ENCODE measurements at regions not wholly inside any gene's neighbourhood (a gene's known extent, or its start where the extent isn't known, plus 50 kb on each side); places are given as distances from the start of the nearest gene placed in this dataset.
"Not testable (repeated sequence)": the region's sequence is repeated elsewhere in the genome, so short reads cannot be mapped to it uniquely, and the experiment has no call there.

DNA sequence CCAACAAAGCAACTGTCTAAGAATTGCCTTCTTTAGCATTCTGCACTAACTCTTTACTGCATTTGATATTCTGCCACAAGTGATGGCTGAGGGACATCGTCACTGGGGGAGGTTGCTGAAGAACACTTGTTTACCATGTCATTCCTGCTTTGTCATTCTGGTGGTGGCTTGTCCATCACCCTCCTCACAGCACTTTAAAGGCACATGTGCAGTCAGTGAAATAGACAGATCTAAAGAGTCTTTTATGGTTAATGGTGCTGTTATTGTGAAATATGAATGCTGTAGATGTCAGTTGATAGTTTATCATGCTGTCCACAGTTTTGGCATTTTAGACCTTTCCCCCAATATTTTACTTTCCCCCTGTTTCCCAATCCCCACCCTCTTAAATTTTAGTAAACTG is 120.9 kb upstream of the TSC22D1 start:
- no peak for DNase-seq

DNA sequence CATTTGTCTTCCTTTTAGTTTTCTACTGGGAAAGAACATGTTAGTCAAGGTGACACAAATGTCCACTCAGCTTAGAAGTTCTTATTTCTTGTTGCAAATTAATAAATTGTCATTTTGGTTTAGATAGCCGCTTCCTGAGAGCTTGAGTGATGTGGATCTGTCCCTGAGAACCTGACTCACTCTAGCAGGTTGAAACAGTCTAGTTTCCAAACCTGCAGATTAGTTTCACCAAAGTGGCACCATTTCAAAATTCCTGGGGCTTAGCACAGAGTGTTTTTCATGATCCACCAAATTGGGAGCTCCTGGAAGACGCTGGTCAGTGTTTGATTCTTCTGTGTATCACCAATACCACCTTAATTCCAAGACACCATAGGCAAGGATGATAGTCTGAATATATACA is 119.4 kb upstream of the TSC22D1 start:
- DNase-seq = no peak

GRCh38 chr13:44694842-44695241 is 118.7 kb upstream of the TSC22D1 start:
- DNase-seq = no peak

- no peak for DNase-seq
Observed at GRCh38 chr13:44694291-44694690, 118.2 kb upstream of the TSC22D1 start.

GRCh38 chr13:44693156-44693764 is 117.1 kb upstream of the TSC22D1 start:
- DNase-seq = no peak

DNA sequence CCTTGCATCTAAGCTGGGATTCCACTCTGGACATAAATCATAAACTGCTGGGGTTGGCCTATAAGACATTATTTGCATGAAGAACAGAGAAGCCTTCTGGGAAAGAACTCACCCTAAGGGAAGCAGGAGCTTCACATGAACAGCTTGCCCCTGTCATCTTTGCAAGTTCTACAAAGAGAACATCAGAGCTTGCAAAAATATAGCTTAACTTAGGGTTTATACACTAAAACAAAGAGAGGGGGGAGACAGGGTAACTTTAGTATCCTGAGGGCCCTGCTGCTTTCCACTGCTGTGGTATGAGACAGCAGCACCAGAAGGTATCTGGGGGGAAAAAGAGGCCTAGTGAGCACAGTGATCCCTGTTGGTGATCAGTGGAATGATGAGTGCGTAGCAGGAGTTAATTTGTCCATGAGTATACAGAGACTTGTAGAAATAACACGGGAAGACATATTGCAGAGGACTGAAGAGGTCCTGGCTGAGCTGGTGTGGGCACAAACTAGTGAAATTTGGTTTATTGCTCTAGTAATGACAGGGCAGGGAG is 116.1 kb upstream of the TSC22D1 start:
- DNase-seq = peak; percentile 27

DNA sequence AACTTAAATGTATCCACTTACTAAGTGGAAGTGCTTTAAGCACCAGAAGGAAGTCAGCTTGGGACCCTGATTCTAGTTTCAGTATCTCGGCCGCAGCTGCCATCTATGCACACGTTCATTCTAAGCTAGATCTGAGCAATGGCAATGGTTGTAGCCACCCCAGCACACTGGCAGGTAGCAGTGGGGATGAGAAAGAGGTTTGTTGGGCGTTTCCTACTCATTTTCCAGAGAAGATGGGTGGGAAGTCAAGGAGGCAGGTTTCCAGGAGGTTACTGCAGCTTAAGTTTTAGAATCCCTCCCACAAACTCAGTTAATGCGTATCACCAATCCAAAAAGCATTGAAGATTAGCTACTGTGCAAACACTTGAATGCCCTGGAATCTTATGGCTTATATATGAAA is 114.2 kb upstream of the TSC22D1 start:
- no peak for DNase-seq

DNA sequence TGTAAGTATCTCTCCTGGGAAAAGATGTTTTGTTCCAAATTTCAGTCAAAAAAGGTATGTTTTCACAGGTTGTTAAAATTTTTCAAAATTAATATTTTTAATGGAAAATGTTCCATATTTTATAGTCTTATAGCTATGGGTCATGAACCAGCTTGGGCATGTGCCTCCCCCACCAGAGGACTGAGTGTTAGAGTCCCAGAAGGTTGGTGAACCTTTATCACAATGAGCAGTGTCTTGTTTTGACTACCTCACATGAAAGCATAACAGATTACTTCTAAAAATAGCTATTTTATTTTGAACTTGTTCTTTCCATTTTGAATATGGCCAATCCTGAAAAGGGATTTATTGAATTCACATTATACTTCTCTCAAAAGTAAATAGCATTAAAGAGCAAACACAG is 112.5 kb upstream of the TSC22D1 start:
- DNase-seq = no peak

GRCh38 chr13:44686531-44686934 is 110.4 kb upstream of the TSC22D1 start:
- no peak for DNase-seq

DNA sequence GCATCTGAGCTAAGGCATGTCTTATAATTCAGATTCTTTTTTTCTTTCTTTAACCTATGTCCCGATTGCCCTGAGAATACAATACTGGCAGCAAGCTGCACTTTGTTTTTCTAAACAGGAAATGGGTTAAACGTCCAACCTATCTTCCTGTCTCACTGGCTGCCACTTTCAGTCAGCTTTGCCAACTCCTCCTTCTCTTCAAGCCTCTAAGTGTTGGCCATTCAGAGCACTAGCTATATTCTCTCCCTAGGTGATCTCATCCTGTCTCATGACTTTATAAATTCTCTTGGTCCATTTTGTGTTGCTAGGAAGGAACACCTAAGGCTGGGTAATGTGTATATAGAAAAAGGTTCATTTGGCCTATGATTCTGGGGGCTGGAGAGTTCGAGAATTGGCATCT is 109.5 kb upstream of the TSC22D1 start:
- DNase-seq = no peak

DNA sequence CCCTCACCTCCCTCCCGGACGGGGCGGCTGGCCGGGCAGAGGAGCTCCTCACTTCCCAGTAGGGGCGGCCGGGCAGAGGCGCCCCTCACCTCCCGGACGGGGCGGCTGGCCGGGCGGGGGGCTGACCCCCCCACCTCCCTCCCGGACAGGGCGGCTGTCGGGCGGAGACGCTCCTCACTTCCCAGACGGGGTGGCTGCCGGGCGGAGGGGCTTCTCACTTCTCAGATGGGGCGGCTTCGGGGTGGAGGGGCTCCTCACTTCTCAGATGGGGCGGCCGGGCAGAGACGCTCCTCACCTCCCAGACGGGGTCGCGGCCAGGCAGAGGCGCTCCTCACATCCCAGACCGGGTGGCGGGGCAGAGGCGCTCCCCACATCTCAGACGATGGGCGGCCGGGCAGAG is 106.3 kb upstream of the TSC22D1 start:
- DNase-seq = not testable (repeated sequence)

DNA sequence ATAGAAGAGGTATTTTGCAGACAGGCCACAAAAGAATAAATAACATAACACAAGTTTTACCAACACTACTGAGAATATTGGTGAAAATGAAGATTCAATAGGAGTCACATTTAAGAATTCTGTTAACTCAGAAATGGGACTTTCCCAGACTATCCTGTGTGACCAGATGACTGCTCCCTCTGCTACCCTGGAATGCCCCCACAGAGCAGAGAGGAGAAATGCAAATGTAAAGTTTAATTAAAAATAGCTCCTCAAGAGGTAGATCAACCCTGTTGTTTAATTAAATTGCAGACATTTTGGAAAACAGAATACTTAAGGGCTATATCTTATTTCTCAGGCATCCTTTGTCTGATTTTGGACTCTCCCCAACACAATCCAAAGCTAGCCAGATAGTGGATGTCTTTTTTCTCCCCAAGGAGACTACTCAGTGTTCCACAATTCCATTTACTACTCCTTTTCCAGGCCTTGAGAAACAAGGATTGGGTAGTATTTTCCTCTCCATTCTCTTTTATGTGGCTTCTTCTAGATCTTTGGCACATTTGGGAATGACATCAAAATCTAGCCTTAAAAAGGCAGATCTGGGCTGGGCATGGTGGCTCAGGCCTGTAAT is 104.7 kb upstream of the TSC22D1 start:
- no peak for DNase-seq

DNA sequence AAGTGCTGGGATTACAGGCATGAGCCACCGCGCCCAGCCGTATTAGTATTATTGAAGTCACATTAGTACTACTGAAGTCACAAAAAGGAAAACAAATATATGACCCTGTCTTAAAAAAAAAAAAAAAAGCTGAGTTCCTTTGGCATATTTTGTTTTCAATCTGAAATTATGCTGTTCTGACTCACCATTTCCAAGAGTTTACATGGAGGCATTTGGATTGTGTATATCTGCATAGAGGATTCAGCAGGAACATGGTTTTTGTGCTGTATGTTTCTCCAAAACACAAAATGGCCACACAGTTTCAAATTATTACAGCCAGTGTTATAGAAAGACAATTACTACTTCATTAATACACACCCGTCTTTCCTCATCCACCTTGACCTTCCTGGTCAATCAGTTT is 103.5 kb upstream of the TSC22D1 start:
- DNase-seq = no peak

DNA sequence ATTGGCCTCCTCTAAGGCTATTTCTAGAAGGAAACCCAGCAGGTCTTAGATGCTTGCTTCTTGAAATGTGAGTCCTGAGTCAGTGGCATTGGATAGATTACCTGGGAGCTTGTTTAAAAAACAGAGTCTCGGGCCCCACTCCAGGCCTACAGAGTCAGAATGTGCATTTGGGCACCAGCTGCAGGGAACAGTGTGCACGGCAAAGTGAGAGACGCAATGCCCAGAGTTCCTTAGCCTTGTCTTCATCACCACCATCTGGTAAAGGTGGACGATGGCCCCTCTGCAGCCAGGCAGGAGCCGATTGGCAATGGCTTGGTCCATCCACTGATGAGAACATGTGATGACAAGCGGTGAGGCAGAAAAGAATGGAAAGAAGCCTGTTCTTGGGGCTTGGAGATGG is 102.1 kb upstream of the TSC22D1 start:
- DNase-seq = no peak

DNA sequence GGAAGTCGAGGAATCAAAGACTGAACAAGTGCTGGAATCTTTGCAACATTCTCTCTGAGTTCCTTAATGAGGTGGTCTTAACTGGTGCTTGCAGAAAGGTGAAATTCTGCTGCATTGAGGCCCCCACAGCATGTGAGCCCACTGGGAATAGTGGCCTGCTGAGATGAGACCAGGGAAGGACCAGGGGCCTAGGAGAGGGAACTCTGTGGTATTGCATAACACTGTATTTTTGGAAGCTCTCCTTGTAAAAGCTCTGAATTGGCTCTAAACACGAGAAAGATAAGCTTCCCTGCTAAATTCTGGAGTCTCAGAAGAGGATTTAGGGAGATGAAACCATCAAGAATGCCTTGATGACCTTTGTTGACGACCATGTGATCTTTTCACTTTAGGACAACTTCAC is 100.4 kb upstream of the TSC22D1 start:
- DNase-seq = no peak

DNA sequence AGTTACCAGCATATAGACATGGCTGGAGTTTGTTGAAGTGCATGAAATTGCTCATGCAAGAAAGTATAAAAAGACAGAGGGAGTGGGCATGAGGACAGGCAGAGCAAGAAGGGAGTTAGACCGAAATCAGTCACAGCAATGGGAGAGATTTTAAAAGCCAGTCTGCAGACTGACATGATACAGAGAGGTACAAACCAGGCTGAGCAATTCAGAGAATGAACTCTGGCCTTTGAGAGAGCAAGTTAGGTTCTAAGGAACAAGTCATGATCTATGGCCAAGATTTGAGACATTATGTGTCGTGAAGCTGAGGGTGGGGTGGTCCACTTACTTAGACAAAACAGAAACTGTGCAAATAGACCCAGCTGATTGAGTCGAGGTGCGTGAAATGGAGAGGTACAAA is 93.4 kb upstream of the TSC22D1 start:
- DNase-seq = no peak

DNA sequence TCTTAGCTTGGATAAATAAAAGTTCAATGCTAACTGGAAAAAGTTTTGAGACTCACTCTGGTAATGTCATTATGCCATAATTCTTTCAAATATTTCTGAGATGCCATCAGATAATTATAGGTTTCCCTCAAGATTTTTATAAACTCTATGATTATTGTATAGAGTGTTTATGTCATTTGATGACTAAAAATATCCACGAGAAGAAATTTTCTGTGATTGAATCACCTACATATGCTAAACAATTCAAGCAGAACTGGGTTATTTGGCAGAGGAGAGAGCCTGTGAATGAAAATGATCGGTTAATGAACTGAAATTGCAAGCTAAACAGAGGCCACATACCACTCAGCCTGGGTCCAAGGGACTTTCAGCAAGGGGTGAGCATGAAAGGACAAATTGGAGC is 92.6 kb upstream of the TSC22D1 start:
- peak; percentile 66 for DNase-seq

GRCh38 chr13:44667943-44668342 is 91.8 kb upstream of the TSC22D1 start:
- peak; percentile 56 for DNase-seq

DNA sequence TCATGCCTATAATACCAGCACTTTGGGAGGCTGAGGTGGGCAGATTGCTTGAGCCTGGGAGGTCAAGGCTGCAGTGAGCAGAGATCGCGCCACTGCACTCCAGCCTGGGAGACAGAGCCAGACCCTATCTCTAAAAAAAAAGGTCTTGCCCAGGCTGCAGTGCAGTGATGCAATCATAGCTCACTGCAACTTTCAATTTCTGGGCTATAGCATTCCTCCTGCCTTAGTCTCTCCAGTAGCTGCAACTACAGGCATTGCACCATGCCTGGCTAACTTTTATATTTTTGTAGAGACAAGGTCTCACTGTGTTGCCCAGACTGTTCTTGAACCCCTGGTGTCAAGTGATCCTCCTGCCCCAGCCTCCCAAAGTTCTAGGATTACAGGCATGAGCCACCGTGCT is 90.4 kb upstream of the TSC22D1 start:
- peak; percentile 79 for DNase-seq

DNA sequence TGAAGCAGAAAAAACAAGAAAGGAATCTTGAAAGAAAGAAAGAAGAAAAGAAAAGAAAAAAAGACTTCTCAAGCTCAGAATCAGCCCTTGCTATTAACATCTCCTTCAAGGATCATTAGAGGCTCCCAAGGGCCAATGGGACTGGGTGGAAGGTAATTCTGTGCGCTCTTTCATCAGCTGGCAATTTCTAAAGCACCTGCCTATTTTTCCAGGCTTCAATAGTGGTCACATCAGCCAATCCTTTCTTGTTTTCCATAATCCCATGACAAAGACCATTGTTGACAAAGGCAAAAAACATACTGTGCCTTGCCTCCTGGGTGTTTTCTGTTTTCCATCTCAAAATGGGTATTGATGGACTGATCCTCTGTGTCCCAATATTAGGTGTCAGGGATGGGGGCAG is 88.2 kb upstream of the TSC22D1 start:
- DNase-seq = no peak

DNA sequence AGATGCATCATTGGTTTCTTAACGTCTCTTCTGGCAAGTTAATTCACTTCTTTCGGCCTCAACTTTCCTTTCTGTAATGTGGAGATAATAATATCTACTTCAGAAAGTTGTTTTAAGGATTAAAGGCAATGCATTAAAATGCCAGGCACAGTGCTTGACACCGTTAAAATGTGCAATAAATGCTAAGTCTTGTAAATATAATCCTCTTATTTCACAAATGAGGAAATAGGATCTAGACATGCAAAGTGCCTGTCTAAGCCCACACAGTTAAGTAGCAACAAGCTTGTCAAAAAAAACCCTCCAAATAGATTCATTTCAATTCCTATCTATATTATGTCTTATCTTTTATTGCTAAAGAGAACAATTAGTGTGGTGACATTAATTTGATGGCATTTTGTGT is 86.4 kb upstream of the TSC22D1 start:
- DNase-seq = no peak

GRCh38 chr13:44661936-44662335 is 85.8 kb upstream of the TSC22D1 start:
- DNase-seq = no peak

DNA sequence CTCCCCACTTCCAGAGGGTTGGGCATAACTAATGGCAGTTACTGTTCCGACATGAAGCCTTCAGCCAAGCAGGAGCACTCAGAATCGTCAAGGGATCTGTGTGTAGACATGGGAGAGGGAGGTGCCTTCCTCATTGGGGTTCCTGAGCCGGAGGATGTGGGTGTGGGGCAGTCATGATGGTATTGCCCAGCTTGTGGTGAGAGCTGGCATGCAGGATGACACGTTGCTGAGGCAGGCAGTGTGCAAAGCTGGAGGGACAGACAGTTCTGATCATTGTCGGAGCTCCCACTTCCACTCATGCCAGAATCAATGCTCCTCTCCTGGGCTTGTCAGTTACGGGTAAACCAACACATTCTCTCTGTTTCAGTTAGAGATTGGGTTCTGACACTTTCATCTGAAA is 83.9 kb upstream of the TSC22D1 start:
- peak; percentile 37 for DNase-seq

DNA sequence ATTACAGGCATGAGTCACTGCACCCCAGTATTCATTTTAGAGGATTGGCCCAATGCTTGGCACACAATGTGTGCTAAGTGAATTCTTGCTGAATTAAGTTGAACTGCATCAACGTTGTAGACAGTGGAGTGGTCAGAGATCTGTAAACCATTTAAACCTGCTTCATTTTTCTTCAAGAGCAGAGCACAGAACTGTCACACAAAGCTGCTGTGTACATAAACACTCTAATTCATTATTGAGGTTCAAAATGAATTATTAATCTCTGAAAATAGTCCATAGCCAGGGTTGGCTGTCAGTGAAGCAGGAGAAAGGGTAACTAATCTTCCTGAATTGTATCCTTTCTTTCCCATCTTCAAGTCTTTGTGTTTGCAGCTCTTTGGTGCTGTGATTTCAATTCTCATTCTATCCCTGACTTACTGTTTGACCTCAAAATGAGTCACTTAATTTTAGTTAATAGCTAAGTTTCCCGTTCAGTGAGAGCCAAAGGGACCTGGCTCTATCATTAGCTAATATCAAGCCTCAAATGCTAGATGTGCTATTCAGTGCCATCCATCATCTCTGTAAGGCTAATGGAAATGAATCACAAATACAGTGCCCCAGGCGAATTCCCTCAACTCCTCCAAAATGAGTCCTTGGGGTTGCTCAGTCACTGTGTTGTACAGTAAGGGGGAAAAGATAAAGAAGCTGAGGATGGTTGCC is 77.0 kb upstream of the TSC22D1 start:
- DNase-seq = peak; percentile 65

Data from EL (cell line).